Pons (tissue), 1 donor: ENCODE measurements at regions not wholly inside any gene's neighbourhood (a gene's known extent, or its start where the extent isn't known, plus 50 kb on each side); places are given as distances from the start of the nearest gene placed in this dataset.
A peak's percentile ranks its signal among the peaks of the same experiment; 100 is the strongest.

Source experiments
- DNase-seq: peaks from one replicate; pipeline ENCODE4 v3.0.0-alpha.2; 2016; ENCODE audit warnings: low spot score

DNA sequence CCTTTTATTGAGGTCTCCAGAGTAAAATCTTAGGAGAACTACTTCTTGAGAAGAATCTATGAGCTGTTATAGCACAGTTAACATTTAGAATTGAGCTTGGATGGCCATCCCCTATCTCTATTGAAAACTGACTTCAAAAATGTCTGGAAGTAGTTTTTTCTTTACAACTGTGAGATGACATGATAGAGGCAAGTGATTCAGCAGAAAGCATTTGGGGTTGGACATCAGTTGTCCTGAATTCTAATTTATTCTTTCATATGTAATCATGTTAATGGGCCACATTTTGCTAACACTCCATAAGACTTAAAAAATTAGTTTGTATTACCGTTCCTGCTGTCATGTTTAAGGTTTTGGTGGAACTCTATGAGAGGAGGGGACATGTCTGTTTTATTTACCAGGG, 237.0 kb upstream of the SLC14A2 start:
- no peak for DNase-seq

DNA sequence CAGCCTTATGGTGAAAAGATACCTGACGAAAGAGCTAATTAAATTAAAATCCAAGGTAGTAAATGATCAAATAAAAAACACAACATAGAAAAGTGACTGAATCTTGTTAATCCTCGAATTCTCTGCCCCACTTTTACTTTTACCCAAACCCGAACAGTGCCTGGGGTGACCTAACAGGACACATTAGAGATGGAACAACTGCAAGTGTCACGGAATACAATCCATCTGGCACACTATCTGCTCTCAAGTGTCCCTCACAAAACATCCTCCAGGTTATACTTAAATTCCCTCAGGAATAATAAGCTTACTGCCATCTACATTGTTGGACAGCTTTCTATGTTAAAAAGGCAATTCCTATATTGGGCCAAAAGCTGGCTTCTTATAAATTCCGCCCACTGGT, 236.3 kb upstream of the SLC14A2 start:
- DNase-seq, result no peak

DNA sequence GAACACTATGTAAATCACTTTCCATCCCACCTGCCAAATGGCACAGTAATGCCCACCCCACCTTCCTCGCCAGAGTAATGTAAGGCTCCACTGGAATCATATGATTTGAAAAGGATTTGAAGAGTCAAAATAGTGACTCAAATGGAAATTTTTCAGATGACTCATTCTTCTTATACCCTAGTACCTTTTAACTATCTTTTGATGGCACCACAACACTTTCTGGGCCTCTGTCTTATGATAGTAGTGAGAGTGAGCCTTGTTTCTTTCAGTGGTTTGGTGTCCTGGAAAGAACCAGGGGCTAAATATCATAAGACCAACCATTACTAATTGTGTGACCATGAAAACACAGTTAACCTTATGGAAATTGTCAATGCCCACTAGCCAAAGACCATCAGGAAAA, 235.4 kb upstream of the SLC14A2 start:
- no peak for DNase-seq

DNA sequence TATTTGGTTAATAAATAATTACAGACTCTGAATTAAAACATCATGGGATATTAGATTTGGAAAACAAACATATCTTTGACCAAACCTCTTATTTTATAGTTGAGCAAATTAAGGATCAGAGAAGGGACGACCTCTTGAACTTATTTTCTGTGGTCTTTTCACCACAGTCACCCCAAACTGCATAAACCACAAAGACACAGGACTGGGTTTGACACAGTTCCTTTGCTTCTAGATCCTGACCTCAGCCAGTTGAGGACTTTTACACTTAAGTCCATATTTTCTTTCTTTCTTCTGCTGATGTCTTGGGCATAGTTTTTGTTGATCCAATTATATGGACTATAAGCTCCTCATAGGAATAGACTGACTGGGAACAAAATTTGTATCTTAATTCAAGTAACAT, 234.0 kb upstream of the SLC14A2 start:
- DNase-seq, result no peak

DNA sequence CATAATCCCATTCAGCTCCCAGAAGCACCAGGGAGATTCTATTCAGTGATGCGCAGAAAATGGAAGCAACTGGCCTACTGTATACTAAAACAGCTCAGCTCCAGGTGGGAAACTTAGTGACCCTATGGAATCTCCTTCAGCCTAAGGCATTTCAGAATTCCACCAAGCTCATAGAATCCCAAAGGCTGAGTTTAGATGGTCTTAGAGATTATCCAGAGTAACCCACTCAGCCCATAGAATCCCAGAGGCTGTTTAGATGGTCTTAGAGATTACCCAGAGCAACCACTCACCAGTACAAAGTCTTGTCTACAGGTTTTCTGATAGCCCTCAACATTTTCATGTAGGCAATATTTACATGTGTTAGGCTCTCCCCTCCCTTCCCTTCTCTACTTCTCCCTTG, 232.0 kb upstream of the SLC14A2 start:
- DNase-seq, result no peak

DNA sequence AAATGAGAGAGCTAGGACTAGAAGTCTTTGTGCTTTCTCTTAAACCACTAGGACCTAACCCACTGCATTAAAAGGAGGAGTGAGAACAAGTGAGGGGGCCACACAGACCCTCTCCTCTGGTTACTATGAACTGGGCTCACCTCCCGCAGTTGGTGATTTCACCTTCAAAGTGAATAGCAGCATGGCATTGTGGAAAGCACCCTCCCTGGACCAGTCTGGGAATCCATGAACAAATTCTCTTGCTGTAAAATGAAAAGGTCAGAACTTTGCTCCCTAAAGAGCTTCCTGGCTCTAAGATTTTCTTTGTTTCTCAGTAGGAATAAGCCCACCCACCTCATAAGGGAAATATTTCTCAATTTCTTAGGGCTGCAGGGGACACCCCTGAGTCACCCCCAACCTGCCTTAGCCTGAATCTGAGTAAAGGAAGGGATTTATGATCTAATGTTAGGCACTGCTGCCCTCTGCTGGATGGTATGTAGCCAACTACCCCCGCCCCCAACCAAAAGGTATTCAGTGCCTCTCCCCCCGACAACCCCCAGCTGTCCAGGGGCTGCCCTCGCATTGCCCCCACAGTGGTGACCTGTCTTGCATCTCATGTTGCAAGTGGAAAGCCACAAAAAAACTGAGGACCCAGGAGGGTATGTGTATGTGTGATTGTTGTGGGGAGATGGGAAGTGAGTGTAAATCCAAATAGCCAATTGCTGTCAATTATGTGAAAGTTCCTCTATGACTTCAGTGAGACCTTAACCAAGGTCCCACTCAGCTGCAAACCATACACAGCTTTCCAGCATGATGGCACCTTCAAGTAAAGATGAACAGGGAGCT, 230.9 kb upstream of the SLC14A2 start:
- DNase-seq, result peak; percentile 69

DNA sequence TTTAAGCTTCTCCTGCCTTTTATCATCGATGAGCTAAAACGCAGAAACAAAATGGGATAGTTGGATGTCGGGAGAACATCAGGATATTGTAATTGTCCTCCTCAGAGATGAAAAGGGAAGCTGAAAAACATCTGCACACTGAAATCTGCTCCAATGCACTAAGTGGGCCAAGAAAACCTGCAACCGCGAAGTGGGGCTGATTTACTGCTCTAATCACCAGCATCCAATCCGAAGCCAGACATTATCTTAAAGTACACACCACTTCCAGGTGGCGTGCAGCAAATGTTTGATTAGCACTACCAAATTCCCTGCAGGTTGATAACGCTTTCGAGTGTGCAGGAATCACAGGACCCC, 230.3 kb upstream of the SLC14A2 start:
- DNase-seq, result no peak

DNA sequence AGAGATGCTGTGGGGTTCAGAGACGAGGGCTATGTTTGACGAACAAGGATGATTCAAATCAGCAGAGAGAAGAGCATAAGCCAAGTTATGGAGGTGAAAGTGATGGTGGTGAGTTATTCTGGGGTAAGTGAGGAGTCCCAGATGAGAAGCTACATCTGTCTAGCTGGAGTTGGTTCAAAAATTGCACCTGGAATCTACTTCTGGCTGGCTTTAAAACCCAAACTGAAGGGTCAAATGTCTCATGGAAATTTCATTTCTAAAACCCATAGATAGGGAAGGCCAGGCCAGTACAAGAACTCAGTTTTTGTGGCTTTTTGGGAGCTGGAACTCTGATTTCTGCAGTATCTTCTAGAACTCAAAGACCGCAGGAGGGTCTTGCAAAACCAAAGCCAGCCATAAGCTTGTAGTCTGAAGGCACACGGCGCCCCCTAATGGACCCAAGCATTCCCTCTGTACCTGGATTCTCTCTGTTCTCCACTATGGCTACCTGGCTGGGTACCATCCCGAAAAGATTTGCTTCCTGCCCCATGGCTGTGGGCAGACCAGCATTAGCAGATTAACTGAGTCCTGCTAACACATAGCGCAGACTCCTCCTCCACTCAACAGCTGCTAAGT, 229.1 kb upstream of the SLC14A2 start:
- peak; percentile 9 for DNase-seq

DNA sequence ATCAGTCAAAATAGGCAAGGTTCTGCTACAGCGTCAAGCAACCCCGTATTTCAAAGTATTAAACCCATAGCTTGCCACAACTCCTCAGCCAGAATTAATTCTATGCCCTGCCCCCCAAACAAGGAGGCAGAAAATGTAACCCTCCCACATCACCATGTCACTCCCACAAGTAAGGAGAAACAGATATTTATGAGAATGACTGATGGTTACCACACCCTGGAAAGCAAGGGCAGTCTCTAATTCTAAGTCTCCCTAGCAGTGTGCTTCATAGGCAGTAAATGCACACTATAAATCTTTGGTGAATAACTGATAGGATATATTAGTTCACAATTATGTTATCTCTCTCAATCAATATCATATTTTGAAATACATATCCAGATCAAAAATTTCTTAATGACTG, 228.0 kb upstream of the SLC14A2 start:
- no peak for DNase-seq

DNA sequence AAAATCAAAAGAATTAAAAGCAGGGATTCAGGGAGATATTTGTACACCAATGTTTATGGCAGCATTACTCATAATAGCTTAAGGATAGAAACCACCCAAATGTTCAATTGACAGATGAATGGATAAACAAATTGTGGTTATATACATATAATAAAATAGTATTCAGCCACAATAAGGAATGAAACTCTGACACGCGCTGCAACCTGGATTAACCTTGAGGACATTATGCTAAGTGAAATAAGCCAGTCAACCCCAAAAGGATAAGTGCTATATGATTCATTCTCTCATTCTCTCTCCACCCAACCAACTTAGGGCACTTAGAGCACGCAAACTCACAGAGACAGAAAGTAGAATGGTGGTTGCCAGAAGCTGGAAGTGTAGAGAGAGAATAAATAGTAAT, 216.8 kb upstream of the SLC14A2 start:
- no peak for DNase-seq

DNA sequence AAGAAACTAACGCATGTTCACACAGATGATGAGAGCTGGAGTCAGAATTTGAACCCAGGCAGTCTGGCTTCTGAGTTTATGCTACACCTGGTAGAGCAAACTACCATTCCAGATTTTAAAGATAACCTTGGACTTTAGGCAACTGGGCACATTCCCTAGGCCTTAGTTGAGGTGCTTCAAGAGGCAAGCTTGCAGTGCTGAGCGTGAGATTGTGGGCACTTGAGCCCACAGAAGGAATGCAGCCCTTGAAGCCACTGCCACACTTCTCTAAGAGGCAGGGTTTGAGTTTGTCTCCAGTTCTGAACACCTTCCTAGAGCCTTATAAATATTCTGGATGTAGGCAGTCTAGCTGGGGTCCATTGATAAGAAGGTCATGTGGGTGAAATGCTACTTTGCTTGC, 216.1 kb upstream of the SLC14A2 start:
- no peak for DNase-seq

DNA sequence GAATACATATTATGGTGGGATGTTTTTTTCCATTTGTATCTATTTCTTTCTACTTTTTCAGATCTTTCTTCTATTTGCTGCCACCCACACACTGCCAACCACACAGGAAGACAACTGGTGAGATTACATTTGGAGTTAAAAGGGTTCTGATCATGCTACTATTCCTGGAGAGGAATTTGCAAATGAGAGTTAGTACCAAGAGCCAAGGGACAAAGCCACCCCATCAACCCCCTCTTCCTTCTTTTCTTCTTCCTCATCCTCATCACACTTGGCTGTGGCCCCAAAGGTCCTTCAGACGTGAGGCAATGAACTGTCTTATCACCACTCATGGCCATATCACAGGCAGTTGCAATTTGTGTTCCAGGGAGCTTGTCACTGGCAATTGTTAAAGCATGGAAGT, 215.6 kb upstream of the SLC14A2 start:
- no peak for DNase-seq

DNA sequence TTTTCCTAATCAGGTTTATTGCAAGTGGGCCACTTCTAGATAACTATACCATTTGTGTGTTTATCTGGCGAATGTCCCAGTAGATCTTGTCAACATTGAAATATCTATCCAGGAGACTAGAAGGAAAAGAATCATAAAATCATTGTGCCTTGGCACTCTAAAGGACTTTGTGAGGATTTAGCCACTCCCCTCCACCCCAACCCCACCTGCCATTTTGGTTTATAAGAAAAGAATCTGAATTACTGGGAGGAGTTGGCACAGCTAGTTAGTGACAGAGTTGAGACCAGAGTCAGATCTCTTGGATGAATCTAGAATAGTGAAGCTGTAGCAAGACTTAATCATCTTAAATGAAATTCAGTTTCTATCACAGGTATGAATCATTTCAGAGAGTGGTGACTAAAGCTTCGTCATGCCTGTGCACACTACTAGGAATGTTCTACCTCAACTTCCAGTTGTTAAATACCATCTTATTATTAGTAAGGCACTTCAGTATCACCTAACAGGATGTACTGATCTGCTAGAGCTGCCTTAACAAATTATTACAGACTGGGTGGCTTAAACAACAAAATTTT, 212.7 kb upstream of the SLC14A2 start:
- no peak for DNase-seq

DNA sequence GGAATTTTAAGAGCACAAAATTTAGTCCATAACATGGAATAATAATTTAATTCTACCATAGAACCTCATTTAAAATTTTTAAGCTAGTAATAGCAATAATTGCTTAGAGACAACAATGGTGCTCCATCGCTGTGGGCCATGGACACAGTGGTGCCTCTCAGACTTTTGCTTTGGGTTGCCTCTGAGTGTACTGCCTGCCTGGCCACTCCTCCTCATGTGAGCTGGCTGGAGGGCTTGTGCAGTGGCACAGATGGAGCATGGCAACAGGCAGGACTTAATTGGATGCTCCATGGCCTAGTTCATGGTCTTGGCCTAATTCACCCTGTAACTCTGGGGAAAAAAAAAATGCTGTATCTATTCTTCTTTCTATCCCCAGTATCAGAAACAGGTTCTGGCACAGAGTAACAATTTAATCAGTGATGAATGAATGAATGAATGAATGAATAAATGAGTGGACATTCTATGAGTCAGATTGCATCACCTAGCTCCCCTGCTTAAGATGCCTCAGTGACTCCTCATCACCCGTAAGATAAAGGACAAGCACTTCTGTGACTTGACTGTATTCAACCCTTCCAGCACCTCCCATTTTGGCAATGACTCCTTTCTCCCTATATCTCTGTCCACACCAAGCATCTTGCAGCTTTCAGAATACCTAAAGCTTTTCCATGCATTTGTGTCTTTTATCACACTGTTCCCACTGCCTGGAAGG, 211.8 kb upstream of the SLC14A2 start:
- no peak for DNase-seq

DNA sequence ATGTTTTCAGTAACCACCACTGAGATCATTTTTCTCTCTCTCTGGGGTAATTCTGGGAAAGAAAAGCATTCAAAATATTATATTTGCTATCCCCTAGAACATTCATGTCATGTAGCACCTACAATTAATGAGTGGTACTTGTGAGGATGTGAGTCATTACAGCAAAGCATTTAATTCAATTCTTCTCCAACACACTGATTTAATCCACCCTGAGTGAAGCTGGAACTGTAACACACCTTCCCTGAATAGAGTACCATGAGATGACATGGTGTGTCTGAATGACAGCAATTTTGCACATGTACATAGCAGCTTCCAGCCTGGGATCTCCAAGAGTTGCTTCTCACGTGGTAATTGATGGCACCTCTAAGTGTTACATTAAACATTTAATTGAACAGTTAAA, 207.1 kb upstream of the SLC14A2 start:
- DNase-seq, result no peak

DNA sequence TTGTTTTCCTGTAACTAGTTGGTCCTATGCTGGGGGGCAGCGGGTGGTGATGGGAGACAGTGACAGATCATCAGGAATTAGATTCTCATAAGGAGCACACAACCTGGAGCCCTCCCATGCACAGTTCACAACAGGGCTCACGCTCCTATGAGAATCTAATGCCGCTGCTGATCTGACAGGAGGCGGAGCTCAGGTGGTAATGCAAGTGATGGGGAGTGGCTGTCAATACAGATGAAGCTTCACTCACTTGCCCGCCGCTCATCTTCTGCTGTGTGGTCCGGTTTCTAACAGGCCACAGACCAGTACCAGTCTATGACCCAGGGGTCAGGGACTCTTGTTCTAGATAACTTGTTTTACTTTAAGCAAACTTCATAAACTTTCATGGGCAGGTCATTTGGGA, 205.3 kb upstream of the SLC14A2 start:
- no peak for DNase-seq

DNA sequence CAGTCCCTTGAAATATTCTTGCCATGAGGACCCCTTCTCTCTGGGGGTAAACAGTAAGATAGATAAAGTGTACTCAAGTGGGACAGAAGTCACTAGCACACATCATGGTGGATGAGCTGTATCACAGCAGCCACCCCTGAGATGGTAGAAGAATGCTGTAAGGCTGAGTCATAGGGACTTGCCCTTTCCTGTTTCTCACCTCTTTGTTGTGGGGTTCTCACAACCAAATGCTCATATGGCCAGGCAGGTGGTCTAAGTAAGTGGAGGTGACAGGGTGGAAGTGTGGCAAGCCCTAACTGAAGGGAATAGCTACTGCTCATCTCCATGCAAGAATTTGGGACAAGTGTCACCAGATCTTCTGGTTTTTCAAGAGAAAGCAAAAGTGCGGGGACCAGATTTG, 202.7 kb upstream of the SLC14A2 start:
- DNase-seq, result no peak

DNA sequence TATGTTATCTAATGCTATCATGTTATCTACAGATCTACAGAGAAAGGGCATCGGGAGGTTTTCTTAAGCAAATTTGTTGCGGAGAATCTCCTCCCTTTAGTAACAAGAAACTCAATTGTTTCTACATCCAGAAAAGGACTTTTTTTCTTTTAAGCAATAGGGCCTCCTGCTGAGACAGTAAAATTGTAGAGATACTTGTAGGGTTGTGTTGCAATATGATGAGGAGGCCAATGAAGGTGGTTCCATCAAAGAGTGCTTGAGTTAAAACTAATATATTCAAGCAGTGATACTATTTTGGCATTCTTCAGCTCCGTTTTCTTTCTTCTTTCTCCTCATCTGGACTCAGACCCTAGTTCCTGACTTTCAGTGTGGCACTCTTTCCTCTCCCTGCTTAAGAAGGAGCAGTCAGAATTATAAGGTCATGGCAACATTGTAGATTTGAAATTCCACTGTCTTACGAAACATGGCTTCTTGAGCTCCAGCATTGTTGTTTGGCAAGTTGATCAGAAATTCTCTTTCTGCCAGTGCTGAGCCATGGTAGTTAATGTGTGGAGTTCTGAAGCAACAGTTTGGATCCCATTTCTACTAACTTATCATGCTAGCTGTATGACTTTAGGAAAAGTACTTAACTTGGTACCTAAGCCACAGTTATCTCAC, 202.0 kb upstream of the SLC14A2 start:
- no peak for DNase-seq

DNA sequence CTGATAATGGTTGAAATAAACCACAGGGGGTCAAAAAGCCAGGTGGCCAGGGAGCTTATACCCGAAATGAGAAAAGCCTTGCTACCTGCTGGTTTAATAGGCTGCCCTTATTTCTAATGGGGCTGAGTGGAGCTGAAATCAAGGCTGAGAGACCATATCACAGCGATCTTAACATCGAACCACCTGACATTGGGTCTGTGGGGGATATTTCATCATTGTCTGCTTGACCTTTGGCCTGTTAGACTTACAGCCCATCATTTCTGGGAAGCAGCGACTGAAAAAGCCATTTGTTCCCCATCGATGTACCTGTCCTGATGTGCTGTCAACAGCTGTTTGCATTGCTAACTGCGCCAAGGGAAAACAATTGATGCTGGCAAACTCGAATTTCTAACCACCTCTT, 199.7 kb upstream of the SLC14A2 start:
- no peak for DNase-seq

DNA sequence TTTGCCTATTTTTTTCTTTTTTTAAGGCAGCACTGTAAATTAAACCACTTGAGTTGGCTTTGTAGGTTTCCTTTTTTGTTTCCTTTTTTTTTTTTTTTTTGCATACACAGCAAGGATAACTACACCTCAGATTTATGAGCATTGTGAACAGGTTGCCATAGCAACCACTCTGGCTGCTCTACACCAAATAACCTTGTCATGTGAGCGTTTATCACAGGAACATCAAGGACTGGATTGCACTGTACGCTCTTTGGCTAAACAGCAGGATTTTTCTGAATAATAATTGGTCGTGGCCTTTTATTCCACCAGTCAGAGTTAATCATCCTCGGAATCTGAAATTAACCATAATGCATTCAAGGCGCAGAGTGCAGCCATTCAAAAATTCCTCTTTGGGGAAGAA, 199.1 kb upstream of the SLC14A2 start:
- no peak for DNase-seq

DNA sequence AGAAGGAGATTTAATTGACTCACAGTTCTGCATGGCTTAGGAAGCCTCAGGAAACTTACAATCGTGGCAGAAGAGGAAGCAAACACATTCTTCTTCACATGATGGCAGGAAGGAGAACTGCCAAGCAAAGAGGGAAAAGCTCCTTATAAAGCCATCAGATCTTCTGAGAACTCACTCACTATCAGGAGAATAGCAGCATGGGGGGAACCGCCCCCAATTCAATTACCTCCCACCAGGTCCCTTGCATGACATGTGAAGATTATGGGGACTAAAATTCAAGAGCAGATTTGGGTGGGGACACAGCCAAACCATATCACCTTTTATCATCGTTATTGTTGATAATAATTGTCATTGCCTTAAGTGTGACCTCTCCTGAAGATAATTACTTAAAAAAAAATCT, 197.9 kb upstream of the SLC14A2 start:
- DNase-seq, result no peak

DNA sequence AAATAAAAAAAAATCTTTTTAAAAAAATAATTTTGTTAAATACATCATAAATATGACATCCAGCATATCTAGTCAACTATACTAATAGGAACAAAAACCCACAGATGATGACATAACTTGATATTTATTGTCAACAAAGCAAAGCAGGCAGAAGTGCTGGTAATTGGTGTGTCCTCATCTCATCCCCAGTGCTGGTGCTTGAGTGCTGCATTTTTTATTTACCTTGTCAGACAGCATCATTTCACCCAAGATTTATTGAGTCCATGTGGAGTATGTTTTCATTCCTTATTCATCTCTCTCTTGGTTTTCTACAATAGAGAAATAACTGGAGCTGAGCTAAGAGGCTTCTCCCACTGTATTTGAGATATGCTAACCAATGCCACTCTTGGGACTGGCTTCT, 191.6 kb upstream of the SLC14A2 start:
- DNase-seq, result no peak

DNA sequence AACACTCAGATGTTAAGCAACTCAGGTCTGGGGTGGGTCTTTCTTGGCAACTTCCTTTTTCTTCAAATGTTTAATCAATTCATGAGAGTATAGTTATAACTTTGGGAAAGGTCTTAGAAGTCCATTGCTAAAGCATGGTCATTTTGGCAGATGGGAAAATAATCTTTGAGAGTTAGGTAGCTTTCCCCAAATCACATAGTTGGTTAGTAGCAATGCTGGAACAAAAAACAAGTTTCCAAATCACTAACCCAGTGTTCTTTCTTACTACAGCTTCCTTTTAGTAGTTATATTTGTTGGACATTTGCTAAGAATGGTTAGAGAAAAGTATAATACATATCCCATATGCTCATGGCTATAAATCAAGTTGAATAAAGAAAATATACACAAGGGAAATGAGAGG, 185.2 kb upstream of the SLC14A2 start:
- no peak for DNase-seq
